ENCODE measurements at regions not wholly inside any gene's neighbourhood (a gene's known extent, or its start where the extent isn't known, plus 50 kb on each side); places are given as distances from the start of the nearest gene placed in this dataset.

DNA sequence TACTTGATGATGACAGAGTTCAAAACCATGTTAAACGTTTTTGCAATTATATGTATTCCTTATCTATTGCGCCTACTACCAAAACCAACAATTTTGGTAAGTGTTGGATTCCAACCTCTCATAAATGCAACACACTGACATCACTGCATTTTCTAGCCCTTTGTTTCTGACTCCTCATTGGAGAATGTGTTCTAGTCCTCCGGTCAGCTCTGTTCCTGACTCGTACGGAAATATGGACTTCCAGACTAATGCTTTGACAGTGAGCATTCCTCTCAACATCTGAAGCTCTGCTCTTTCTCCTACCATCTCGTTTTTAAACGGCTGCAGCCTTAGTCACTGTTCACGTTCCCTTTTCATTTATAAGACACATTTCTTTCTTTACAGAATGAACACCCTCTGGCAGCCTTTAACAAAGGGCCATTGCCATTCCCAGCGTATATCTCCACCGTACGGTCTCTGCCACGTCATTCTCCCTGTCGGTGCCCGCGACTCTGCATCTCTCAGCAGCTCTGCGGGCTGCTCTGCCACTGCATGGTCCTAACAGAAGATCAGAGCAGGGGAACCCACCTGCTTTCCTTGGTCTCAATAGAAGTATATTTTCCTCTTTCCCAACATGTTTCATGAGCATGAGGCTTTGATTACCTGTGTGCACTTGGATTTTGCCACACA, 103.0 kb upstream of the SYNDIG1 start:
- POLR2A ChIA-PET = no interaction called here
- H3K4me1 Mint-ChIP-seq = no peaks in the 10 kb centered on the region
- CTCF ChIA-PET = no interaction called here
- H3K27ac Mint-ChIP-seq = no peak overlapping the region
- H3K4me3 Mint-ChIP-seq = no peak overlapping the region
- peaks cover 5% of the 10 kb centered on the region for H3K9me3 Mint-ChIP-seq
- no peaks in the 10 kb centered on the region for H3K36me3 Mint-ChIP-seq (ENCODE audit: low read depth)
- DNase-seq = no peak
- H3K27me3 Mint-ChIP-seq = peaks cover 2% of the 10 kb centered on the region

GRCh38 chr20:24365670-24366069, 103.8 kb upstream of the SYNDIG1 start:
- Mint-ChIP-seq H3K27ac (no peak overlapping the region), H3K9me3 (peaks cover 7% of the 10 kb centered on the region), H3K4me3 (no peak overlapping the region), H3K4me1 (no peaks in the 10 kb centered on the region), H3K36me3 (ENCODE audit: low read depth) (no peaks in the 10 kb centered on the region), H3K27me3 (peaks cover 2% of the 10 kb centered on the region)
- CTCF ChIA-PET = no interaction called here
- DNase-seq = no peak
- POLR2A ChIA-PET = no interaction called here

- ChIA-PET POLR2A (no interaction called here), CTCF (no interaction called here)
- Mint-ChIP-seq H3K27ac (no peak overlapping the region), H3K27me3 (peaks cover 2% of the 10 kb centered on the region), H3K36me3 (ENCODE audit: low read depth) (no peaks in the 10 kb centered on the region), H3K4me3 (no peak overlapping the region), H3K9me3 (peaks cover 7% of the 10 kb centered on the region), H3K4me1 (no peaks in the 10 kb centered on the region)
- DNase-seq = no peak
Observed at GRCh38 chr20:24364482-24364881, 104.9 kb upstream of the SYNDIG1 start.

DNA sequence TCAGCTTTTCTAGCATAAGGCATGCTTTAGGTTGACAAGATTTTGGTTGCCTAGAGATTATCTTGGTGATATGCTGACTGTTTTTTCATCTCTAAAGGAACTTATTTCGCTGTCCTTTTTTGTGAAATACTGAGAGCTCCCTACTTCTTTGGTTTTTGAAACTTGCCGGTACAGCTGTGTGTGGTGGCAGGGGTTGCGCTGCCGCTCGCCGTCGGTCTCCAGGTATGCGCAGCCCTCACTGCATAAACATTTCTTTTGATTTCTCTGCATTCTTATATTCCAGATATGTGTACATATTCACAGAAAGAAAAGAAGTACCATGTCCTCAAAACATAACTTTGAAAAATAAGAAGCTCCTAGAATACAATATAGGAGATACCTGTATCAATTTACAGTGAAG, 106.4 kb upstream of the SYNDIG1 start:
- ChIA-PET POLR2A (no interaction called here), CTCF (no interaction called here)
- Mint-ChIP-seq H3K4me1 (no peaks in the 10 kb centered on the region), H3K27ac (no peak overlapping the region), H3K4me3 (no peak overlapping the region), H3K27me3 (peaks cover 2% of the 10 kb centered on the region), H3K36me3 (ENCODE audit: low read depth) (no peaks in the 10 kb centered on the region), H3K9me3 (peaks cover 7% of the 10 kb centered on the region)
- DNase-seq = no peak

- ChIA-PET CTCF (no interaction called here), POLR2A (no interaction called here)
- DNase-seq = no peak
- Mint-ChIP-seq H3K9me3 (peaks cover 7% of the 10 kb centered on the region), H3K4me3 (no peak overlapping the region), H3K27ac (no peak overlapping the region), H3K4me1 (no peaks in the 10 kb centered on the region), H3K27me3 (peaks cover 2% of the 10 kb centered on the region), H3K36me3 (ENCODE audit: low read depth) (no peaks in the 10 kb centered on the region)
Observed at GRCh38 chr20:24362080-24362479, 107.3 kb upstream of the SYNDIG1 start.

DNA sequence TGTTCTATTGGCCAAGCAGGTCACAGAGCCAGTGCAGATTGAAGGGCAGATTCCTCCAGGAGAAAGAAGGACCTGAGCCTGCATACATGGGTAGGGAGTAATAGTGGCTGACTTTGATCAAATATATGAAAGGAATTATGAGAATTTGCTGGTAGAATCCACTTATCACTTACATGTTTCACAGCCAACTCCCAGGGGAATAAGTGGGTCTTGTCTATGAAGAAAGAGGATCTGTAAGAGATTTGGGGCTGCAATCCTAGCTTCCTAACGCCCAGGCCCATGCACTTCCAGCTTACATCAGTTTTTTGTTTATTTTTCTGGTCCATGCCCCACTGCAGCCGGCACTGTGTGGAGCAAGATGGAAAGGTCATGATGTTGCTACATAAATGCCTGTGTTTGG, 107.9 kb upstream of the SYNDIG1 start:
- Mint-ChIP-seq H3K4me3 (no peak overlapping the region), H3K4me1 (no peaks in the 10 kb centered on the region), H3K36me3 (ENCODE audit: low read depth) (no peaks in the 10 kb centered on the region), H3K27me3 (peaks cover 2% of the 10 kb centered on the region), H3K27ac (no peak overlapping the region), H3K9me3 (peaks cover 7% of the 10 kb centered on the region)
- POLR2A ChIA-PET = no interaction called here
- no peak for DNase-seq
- CTCF ChIA-PET = no interaction called here

GRCh38 chr20:24360531-24360930, 108.9 kb upstream of the SYNDIG1 start:
- ChIA-PET POLR2A (interaction anchor here (1.5 kb wide), 1 partner anchor 9 kb away, joined by 3 read pairs; no protein-coding TSS in a partner anchor), CTCF (no interaction called here)
- no peak for DNase-seq
- no peaks in the 10 kb centered on the region for H3K4me1 Mint-ChIP-seq
- no peaks in the 10 kb centered on the region for H3K36me3 Mint-ChIP-seq (ENCODE audit: low read depth)
- H3K4me3 Mint-ChIP-seq = no peak overlapping the region
- peaks cover 2% of the 10 kb centered on the region for H3K27me3 Mint-ChIP-seq
- peaks cover 7% of the 10 kb centered on the region for H3K9me3 Mint-ChIP-seq
- H3K27ac Mint-ChIP-seq = no peak overlapping the region

GRCh38 chr20:24359321-24360027, 110.0 kb upstream of the SYNDIG1 start:
- Mint-ChIP-seq H3K36me3 (ENCODE audit: low read depth) (no peaks in the 10 kb centered on the region), H3K27ac (no peak overlapping the region), H3K4me1 (no peaks in the 10 kb centered on the region), H3K4me3 (no peak overlapping the region), H3K9me3 (peaks cover 7% of the 10 kb centered on the region), H3K27me3 (peaks cover 4% of the 10 kb centered on the region)
- CTCF ChIA-PET = no interaction called here
- DNase-seq = no peak
- POLR2A ChIA-PET = interaction anchor here (1.5 kb wide), 1 partner anchor 10 kb away, joined by 3 read pairs; no protein-coding TSS in a partner anchor

DNA sequence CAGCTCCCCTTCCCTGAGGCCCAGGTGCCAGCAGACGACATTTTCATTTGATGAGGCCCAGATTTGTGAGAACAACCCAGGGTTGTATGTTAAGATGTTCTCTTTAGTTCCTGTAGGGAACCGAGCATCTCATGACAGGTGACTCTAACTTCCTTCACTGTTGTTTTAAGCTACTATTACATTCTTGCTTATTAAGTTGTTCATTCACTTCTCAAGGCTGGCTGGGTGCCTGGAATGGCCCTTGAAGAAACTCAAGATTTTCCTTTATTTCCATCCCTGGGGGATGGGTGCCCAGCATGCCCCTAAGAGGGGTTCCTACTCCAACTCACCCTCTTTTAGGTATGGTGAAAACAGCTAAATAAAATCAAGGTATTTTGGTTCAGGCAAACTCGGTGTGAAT, 111.5 kb upstream of the SYNDIG1 start:
- DNase-seq = no peak
- no peaks in the 10 kb centered on the region for H3K4me1 Mint-ChIP-seq
- ChIA-PET POLR2A (no interaction called here), CTCF (no interaction called here)
- no peaks in the 10 kb centered on the region for H3K36me3 Mint-ChIP-seq (ENCODE audit: low read depth)
- H3K27me3 Mint-ChIP-seq = peaks cover 2% of the 10 kb centered on the region
- H3K4me3 Mint-ChIP-seq = no peak overlapping the region
- H3K27ac Mint-ChIP-seq = no peak overlapping the region
- H3K9me3 Mint-ChIP-seq = peaks cover 7% of the 10 kb centered on the region

- CTCF ChIA-PET = no interaction called here
- no peaks in the 10 kb centered on the region for H3K36me3 Mint-ChIP-seq (ENCODE audit: low read depth)
Observed at GRCh38 chr20:24357177-24357576, 112.3 kb upstream of the SYNDIG1 start.

DNA sequence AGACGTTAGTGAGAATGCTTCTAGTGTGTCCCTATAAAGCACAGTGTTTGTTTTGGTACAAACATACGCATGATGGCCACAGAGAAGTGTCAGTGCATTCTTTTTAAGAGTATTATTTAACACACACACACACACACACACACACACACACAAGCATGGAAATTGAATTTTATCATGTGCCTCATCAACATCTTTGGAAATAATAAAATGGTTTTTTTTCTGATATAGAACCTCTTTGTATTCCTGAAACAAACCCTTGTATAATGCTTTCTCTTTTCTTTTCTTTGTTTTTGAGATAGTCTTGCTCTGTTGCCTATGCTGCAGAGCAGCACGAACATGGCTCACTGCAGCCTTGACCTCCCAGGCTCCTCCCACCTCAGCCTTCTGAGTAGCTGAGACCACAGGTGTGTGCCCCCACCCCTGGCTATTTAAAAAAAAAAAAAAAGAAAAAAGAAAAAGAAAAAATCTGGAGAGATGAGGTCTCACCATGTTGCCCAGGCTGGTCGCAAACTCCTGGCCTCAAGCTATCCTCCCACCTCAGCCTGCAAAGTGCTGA, 116.2 kb upstream of the SYNDIG1 start:
- Mint-ChIP-seq H3K27ac (no peak overlapping the region), H3K9me3 (no peaks in the 10 kb centered on the region), H3K4me1 (no peaks in the 10 kb centered on the region), H3K27me3 (peaks cover 2% of the 10 kb centered on the region), H3K36me3 (ENCODE audit: low read depth) (no peaks in the 10 kb centered on the region), H3K4me3 (no peak overlapping the region)
- ChIA-PET POLR2A (no interaction called here), CTCF (no interaction called here)
- DNase-seq = no peak

More at GRCh38 chr20:24357177-24357576, 112.3 kb upstream of the SYNDIG1 start:
- no peak overlapping the region for H3K4me3 Mint-ChIP-seq
- POLR2A ChIA-PET = no interaction called here
- H3K27ac Mint-ChIP-seq = no peak overlapping the region
- peaks cover 2% of the 10 kb centered on the region for H3K27me3 Mint-ChIP-seq
- H3K4me1 Mint-ChIP-seq = no peaks in the 10 kb centered on the region
- no peak for DNase-seq
- H3K9me3 Mint-ChIP-seq = peaks cover 4% of the 10 kb centered on the region

- H3K27ac Mint-ChIP-seq = no peak overlapping the region
- peaks cover 4% of the 10 kb centered on the region for H3K27me3 Mint-ChIP-seq
- ChIA-PET CTCF (no interaction called here), POLR2A (no interaction called here)
- H3K9me3 Mint-ChIP-seq = no peaks in the 10 kb centered on the region
- DNase-seq = no peak
- H3K4me3 Mint-ChIP-seq = no peak overlapping the region
- no peaks in the 10 kb centered on the region for H3K4me1 Mint-ChIP-seq
- H3K36me3 Mint-ChIP-seq (ENCODE audit: low read depth) = no peaks in the 10 kb centered on the region
Observed at GRCh38 chr20:24350923-24351368, 118.5 kb upstream of the SYNDIG1 start.

- DNase-seq = no peak
- no peaks in the 10 kb centered on the region for H3K36me3 Mint-ChIP-seq (ENCODE audit: low read depth)
- peaks cover 4% of the 10 kb centered on the region for H3K4me1 Mint-ChIP-seq
- H3K27me3 Mint-ChIP-seq = peaks cover 2% of the 10 kb centered on the region
- CTCF ChIA-PET = interaction anchor here (1.1 kb wide), 1 partner anchor 10 kb away, joined by 4 read pairs; no protein-coding TSS in a partner anchor
- H3K9me3 Mint-ChIP-seq = no peaks in the 10 kb centered on the region
- no peak overlapping the region for H3K27ac Mint-ChIP-seq
- POLR2A ChIA-PET = no interaction called here
- no peak overlapping the region for H3K4me3 Mint-ChIP-seq
Observed at GRCh38 chr20:24341781-24342180, 127.6 kb upstream of the SYNDIG1 start.

DNA sequence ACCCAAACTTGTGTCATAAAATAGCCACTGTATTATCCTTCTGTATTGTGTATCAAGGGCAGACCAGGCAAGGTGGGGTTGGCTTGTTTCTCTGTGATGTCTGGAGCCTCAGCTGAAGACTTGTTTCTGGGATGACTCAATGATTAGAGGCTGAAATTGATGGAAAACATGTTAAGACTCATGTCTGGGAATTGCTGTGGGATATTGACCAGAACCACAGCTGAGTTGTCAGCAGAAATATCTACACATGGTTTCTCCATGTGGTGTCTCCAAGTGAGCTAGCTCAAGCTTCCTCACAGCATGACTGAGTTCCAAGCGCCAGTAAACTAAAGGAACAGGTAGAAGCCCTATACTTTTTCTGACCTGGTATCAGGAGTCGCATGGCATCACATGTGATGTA, 128.5 kb upstream of the SYNDIG1 start:
- Mint-ChIP-seq H3K4me3 (no peak overlapping the region), H3K36me3 (ENCODE audit: low read depth) (no peaks in the 10 kb centered on the region), H3K27me3 (no peaks in the 10 kb centered on the region), H3K4me1 (peaks cover 4% of the 10 kb centered on the region), H3K27ac (no peak overlapping the region), H3K9me3 (no peaks in the 10 kb centered on the region)
- CTCF ChIA-PET = interaction anchor here (1.1 kb wide), 1 partner anchor 9 kb away, joined by 4 read pairs; no protein-coding TSS in a partner anchor
- POLR2A ChIA-PET = no interaction called here
- DNase-seq = no peak

Data from activated CD4-positive, alpha-beta memory T cell treated with anti-CD3 and anti-CD28 coated beads, Interleukin-2, amount 10 ng/mL, durations not matched to agents 7 days and 5 days (primary cell).